RPMI7951 (cell line): ENCODE measurements at regions not wholly inside any gene's neighbourhood (a gene's known extent, or its start where the extent isn't known, plus 50 kb on each side); places are given as distances from the start of the nearest gene placed in this dataset.
A peak's percentile ranks its signal among the peaks of the same experiment; 100 is the strongest.

Experiments used
- DNase-seq: peaks from one replicate; pipeline ENCODE4 v3.0.0-alpha.2; 2012; ENCODE audit warnings: low read depth

GRCh38 chr3:168248383-168249204, 152.9 kb upstream of the GOLIM4 start:
- peak; percentile 59 for DNase-seq

- no peak for DNase-seq
These were observed 145.4 kb upstream of the GOLIM4 start for GRCh38 chr3:168241156-168241555.

GRCh38 chr3:168239287-168239686, 143.6 kb upstream of the GOLIM4 start:
- DNase-seq, result no peak

- no peak for DNase-seq
These were observed 137.3 kb upstream of the GOLIM4 start for GRCh38 chr3:168233001-168233400.

- no peak for DNase-seq
These were observed 127.4 kb upstream of the GOLIM4 start for GRCh38 chr3:168223085-168223484.

- DNase-seq, result peak; percentile 84
These were observed 124.8 kb upstream of the GOLIM4 start for GRCh38 chr3:168220556-168220955.

GRCh38 chr3:168219530-168219929, 123.8 kb upstream of the GOLIM4 start:
- DNase-seq, result no peak

GRCh38 chr3:168218600-168218999, 122.9 kb upstream of the GOLIM4 start:
- DNase-seq, result no peak

GRCh38 chr3:168216851-168217250, 121.1 kb upstream of the GOLIM4 start:
- DNase-seq, result no peak

GRCh38 chr3:168213920-168214319, 118.2 kb upstream of the GOLIM4 start:
- peak; percentile 49 for DNase-seq

GRCh38 chr3:168212664-168213285, 117.1 kb upstream of the GOLIM4 start:
- DNase-seq, result no peak

- no peak for DNase-seq
These were observed 109.7 kb upstream of the GOLIM4 start for GRCh38 chr3:168205451-168205850.

GRCh38 chr3:168197162-168197561, 101.4 kb upstream of the GOLIM4 start:
- no peak for DNase-seq

GRCh38 chr3:168191856-168192255, 96.1 kb upstream of the GOLIM4 start:
- DNase-seq, result no peak

- no peak for DNase-seq
These were observed 91.5 kb upstream of the GOLIM4 start for GRCh38 chr3:168187233-168187632.

GRCh38 chr3:168186293-168186983, 90.7 kb upstream of the GOLIM4 start:
- DNase-seq, result no peak

- no peak for DNase-seq
These were observed 88.0 kb upstream of the GOLIM4 start for GRCh38 chr3:168183774-168184173.

GRCh38 chr3:168168743-168169142, 73.0 kb upstream of the GOLIM4 start:
- no peak for DNase-seq

- peak; percentile 72 for DNase-seq
These were observed 69.9 kb upstream of the GOLIM4 start for GRCh38 chr3:168165390-168166269.

- peak; percentile 29 for DNase-seq
These were observed 66.4 kb upstream of the GOLIM4 start for GRCh38 chr3:168162172-168162571.

GRCh38 chr3:168161696-168162095, 66.0 kb upstream of the GOLIM4 start:
- DNase-seq, result no peak

GRCh38 chr3:168157903-168158302, 62.2 kb upstream of the GOLIM4 start:
- DNase-seq, result no peak
